ENCODE measurements at regions not wholly inside any gene's neighbourhood (a gene's known extent, or its start where the extent isn't known, plus 50 kb on each side); places are given as distances from the start of the nearest gene placed in this dataset.
"Not testable (repeated sequence)": the region's sequence is repeated elsewhere in the genome, so short reads cannot be mapped to it uniquely, and the experiment has no call there.

DNA sequence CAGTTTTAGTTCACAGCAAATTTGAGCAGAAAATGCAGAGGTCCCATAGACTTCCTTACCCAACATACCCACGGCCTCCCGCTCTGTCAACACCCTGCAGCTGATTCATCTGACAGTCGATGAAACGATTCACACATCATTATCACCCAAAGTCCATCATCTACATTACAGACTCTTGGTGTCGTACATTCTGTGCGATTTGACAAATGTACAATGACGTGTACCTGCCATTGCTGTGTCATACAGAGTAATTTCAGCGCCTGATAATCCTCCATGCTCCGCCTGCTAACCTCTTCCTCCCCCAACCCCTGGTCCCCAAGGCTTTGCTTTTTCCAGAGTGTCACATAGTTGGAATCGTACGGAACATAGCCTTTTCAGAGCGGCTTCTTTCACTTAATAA lies 94.7 kb upstream of the SLC25A33 start:
- no peak overlapping the region for H3K4me3 Mint-ChIP-seq
- no peak for ATAC-seq

DNA sequence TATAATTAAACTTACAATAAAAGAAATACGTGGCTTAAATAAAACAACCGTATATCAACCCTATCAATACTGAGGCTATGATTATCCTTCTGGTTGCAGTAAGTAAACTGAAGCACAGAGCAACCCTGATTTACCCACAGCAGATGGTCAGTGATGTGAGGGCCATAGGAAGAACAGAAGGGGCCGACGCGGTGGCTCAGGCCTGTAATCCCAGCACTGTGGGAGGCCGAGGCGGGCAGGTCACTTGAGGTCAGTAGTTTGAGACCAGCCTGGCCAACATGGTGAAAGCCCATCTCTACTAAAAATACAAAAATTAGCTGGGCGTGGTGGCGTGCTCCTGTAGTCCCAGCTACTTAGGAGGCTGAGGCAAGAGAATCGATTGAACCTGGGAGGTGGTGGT lies 94.2 kb upstream of the SLC25A33 start:
- H3K27me3 ChIP-seq (ENCODE audit: control insufficient read depth in 2 of 2, insufficient read depth in 2 of 2, low read length in 2 of 2); POLR2A ChIA-PET; H3K36me3 Mint-ChIP-seq; H3K27ac Mint-ChIP-seq; H3K27ac ChIP-seq (ENCODE audit: low read depth, low read length); H3K36me3 ChIP-seq (ENCODE audit: control insufficient read depth in 2 of 3, insufficient read depth in 3 of 3, low read length in 3 of 3); H3K4me1 ChIP-seq (ENCODE audit: control insufficient read depth in 2 of 2, insufficient read depth in 2 of 2, low read length in 2 of 2); DNase-seq; H3K4me1 Mint-ChIP-seq; H3K9me3 Mint-ChIP-seq; intact Hi-C loops (cut with micrococcal nuclease); ATAC-seq; H3K4me3 Mint-ChIP-seq; H3K9me3 ChIP-seq (ENCODE audit: control insufficient read depth in 2 of 3, low read length in 3 of 3); H3K4me3 ChIP-seq (ENCODE audit: low read length): not testable (repeated sequence)
- CTCF ChIA-PET = interaction anchor here (1.5 kb wide), 1 partner anchor 155 kb away, joined by 3 read pairs; no protein-coding TSS in a partner anchor
- H3K27me3 Mint-ChIP-seq = peaks cover 0 to 43% (median 0%) of the 10 kb centered on the region in 5 donors

More for the DNA sequence above, 94.7 kb upstream of the SLC25A33 start:
- no peak for DNase-seq
- H3K4me1 Mint-ChIP-seq = no peaks in the 10 kb centered on the region
- Histone ChIP-seq H3K36me3 (ENCODE audit: control insufficient read depth in 2 of 3, insufficient read depth in 3 of 3, low read length in 3 of 3) (no peaks in the 10 kb centered on the region), H3K9me3 (ENCODE audit: control insufficient read depth in 2 of 3, low read length in 3 of 3) (no peaks in the 10 kb centered on the region), H3K4me3 (ENCODE audit: low read length) (no peak overlapping the region), H3K27me3 (ENCODE audit: control insufficient read depth in 2 of 2, insufficient read depth in 2 of 2, low read length in 2 of 2) (no peaks in the 10 kb centered on the region), H3K4me1 (ENCODE audit: control insufficient read depth in 2 of 2, insufficient read depth in 2 of 2, low read length in 2 of 2) (no peaks in the 10 kb centered on the region), H3K27ac (ENCODE audit: low read depth, low read length) (no peak overlapping the region)
- H3K9me3 Mint-ChIP-seq = no peaks in the 10 kb centered on the region
- peaks cover 0 to 49% (median 0%) of the 10 kb centered on the region in 5 donors for H3K27me3 Mint-ChIP-seq
- H3K27ac Mint-ChIP-seq = no peak overlapping the region
- POLR2A ChIA-PET = no interaction called here
- intact Hi-C loops (cut with micrococcal nuclease) = no loop called here
- no peaks in the 10 kb centered on the region for H3K36me3 Mint-ChIP-seq
- CTCF ChIA-PET = interaction anchor here (1.5 kb wide), 1 partner anchor 155 kb away, joined by 3 read pairs; no protein-coding TSS in a partner anchor

DNA sequence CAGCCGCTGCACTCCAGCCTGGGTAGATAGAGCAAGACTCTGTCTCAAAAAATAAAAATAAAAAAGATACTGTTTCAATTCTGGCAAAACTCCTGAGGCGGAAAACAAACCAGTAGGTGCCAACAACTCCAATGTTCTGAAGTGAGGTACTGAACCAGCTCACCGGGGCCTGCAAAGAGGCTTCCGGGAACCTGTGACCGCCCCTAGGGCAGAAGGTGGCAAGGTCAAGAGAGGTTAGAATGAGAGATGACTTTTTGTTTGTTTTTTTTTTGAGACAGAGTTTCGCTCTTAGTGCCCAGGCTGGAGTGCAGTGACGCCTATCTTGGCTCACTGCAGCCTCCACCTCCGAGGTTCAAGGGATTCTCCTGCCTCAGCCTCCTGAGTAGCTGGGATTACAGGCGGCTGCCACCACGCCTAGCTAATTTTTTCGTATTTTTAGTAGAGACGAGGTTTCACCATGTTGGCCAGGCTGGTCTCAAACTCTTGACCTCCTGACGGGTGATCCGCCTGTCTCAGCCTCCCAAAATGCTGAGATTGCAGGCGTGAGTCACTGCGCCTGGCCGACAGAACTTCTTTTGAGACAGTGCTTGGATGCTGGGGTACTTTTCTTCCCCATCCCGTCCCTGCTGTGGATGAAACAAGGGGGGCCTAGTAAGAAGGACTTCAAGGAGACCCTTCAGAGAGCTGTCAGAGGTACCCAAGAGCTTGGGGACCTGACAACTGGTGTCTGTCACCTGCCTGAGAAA lies 91.9 kb upstream of the SLC25A33 start:
- POLR2A ChIA-PET = no interaction called here
- Histone ChIP-seq H3K36me3 (ENCODE audit: control insufficient read depth in 2 of 3, insufficient read depth in 3 of 3, low read length in 3 of 3) (no peaks in the 10 kb centered on the region), H3K4me1 (ENCODE audit: control insufficient read depth in 2 of 2, insufficient read depth in 2 of 2, low read length in 2 of 2) (no peaks in the 10 kb centered on the region), H3K27me3 (ENCODE audit: control insufficient read depth in 2 of 2, insufficient read depth in 2 of 2, low read length in 2 of 2) (no peaks in the 10 kb centered on the region), H3K27ac (ENCODE audit: low read depth, low read length) (no peak overlapping the region), H3K4me3 (ENCODE audit: low read length) (no peak overlapping the region), H3K9me3 (ENCODE audit: control insufficient read depth in 2 of 3, low read length in 3 of 3) (no peaks in the 10 kb centered on the region)
- no peak for DNase-seq
- Mint-ChIP-seq H3K27me3 (peaks cover 0 to 43% (median 0%) of the 10 kb centered on the region in 5 donors), H3K4me1 (no peaks in the 10 kb centered on the region), H3K9me3 (no peaks in the 10 kb centered on the region), H3K4me3 (no peak overlapping the region), H3K36me3 (no peaks in the 10 kb centered on the region), H3K27ac (no peak overlapping the region)
- intact Hi-C loops (cut with micrococcal nuclease) = no loop called here
- CTCF ChIA-PET = interaction anchor here (0.9 kb wide), 1 partner anchor 428 kb away, joined by 3 read pairs; no protein-coding TSS in a partner anchor
- no peak for ATAC-seq

DNA sequence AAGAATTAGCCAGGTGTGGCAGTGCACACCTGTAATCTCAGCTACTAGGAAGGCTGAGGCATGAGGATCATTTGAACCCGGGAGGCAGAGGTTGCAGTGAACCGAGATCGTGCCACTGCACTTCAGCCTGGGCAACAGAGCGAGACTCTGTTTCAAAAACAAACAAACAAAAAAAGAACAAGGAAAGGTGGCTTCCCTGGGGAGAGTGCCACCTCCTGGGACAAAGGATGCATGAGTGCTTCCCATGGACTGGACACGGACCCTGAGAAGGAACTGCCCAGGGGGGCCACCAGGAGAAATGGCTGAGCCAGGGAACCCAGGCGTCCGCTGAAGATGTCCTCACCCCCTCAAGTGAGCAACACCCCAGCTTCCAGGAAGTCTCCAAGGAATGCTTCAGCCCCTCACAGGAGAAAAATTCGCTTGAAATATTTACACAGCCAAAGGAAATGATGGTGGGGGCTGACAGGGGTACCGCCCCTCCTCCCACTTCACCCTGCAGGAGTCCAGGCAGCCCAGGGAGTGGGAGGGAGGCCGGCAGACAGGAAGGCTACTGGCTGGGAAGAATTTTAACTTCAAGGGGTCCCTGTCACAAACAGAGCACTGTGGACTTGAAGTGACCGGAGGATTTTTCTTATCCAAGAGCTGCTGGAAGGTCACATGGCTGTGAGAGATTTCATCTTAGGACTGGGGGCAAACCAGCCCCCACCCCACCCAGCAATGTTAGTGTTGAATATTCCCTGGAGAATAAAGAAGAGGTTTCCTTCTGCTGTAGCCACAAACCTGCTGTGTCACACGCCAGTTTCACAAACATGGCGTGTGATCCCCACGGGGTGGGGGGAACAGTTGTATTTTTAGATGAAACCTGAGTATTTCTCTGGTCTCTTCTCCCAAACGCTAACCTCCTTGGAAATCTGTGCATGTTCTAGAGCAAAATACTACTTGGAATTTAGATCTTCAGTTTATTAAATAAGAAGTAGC lies 90.8 kb upstream of the SLC25A33 start:
- ChIA-PET CTCF (no interaction called here), POLR2A (no interaction called here)
- ATAC-seq (no peak), DNase-seq (no peak)
- H3K27me3 ChIP-seq (ENCODE audit: control insufficient read depth in 2 of 2, insufficient read depth in 2 of 2, low read length in 2 of 2) = no peaks in the 10 kb centered on the region
- Mint-ChIP-seq H3K4me3 (no peak overlapping the region), H3K27me3 (peaks cover 0 to 38% (median 0%) of the 10 kb centered on the region in 5 donors), H3K27ac (no peak overlapping the region), H3K9me3 (no peaks in the 10 kb centered on the region), H3K4me1 (no peaks in the 10 kb centered on the region), H3K36me3 (no peaks in the 10 kb centered on the region)
- no peak overlapping the region for H3K4me3 ChIP-seq (ENCODE audit: low read length)
- intact Hi-C loops (cut with micrococcal nuclease) = no loop called here
- no peak overlapping the region for H3K27ac ChIP-seq (ENCODE audit: low read depth, low read length)
- H3K9me3 ChIP-seq (ENCODE audit: control insufficient read depth in 2 of 3, low read length in 3 of 3) = no peaks in the 10 kb centered on the region
- no peaks in the 10 kb centered on the region for H3K36me3 ChIP-seq (ENCODE audit: control insufficient read depth in 2 of 3, insufficient read depth in 3 of 3, low read length in 3 of 3)
- no peaks in the 10 kb centered on the region for H3K4me1 ChIP-seq (ENCODE audit: control insufficient read depth in 2 of 2, insufficient read depth in 2 of 2, low read length in 2 of 2)

DNA sequence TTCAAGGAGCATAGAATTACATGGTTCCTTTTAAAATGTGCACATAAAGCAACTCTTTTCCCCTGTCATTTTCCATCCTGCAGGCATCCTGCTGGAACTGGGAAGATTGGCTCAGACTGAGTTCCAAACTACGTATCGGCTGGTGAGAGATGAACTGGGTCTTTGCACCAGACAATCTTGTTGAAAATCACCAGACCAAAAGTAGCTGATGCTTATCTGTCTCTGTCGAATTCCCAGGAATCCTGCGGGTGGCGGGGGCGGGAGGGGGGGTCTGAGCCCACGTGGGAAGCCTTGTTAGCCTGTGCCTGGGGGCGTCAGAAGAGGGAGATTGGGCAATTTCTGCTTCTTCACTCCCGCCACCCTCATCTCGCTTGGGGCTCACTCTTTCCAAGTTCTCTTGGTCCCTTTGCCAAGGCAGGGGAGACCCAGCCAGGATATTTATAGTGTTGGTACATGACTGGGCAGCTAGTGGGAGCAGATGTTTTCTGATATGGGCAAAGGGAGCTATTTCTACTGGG lies 90.1 kb upstream of the SLC25A33 start:
- H3K36me3 Mint-ChIP-seq = no peaks in the 10 kb centered on the region
- no peaks in the 10 kb centered on the region for H3K4me1 Mint-ChIP-seq
- H3K27me3 Mint-ChIP-seq = peaks cover 0 to 36% (median 0%) of the 10 kb centered on the region in 5 donors
- Histone ChIP-seq H3K4me1 (ENCODE audit: control insufficient read depth in 2 of 2, insufficient read depth in 2 of 2, low read length in 2 of 2) (no peaks in the 10 kb centered on the region), H3K4me3 (ENCODE audit: low read length) (no peak overlapping the region), H3K27me3 (ENCODE audit: control insufficient read depth in 2 of 2, insufficient read depth in 2 of 2, low read length in 2 of 2) (no peaks in the 10 kb centered on the region), H3K9me3 (ENCODE audit: control insufficient read depth in 2 of 3, low read length in 3 of 3) (no peaks in the 10 kb centered on the region), H3K27ac (ENCODE audit: low read depth, low read length) (no peak overlapping the region), H3K36me3 (ENCODE audit: control insufficient read depth in 2 of 3, insufficient read depth in 3 of 3, low read length in 3 of 3) (no peaks in the 10 kb centered on the region)
- no peaks in the 10 kb centered on the region for H3K9me3 Mint-ChIP-seq
- CTCF ChIA-PET = no interaction called here
- intact Hi-C loops (cut with micrococcal nuclease) = no loop called here
- POLR2A ChIA-PET = no interaction called here
- no peak overlapping the region for H3K27ac Mint-ChIP-seq
- DNase-seq (no peak), ATAC-seq (no peak)
- H3K4me3 Mint-ChIP-seq = no peak overlapping the region

DNA sequence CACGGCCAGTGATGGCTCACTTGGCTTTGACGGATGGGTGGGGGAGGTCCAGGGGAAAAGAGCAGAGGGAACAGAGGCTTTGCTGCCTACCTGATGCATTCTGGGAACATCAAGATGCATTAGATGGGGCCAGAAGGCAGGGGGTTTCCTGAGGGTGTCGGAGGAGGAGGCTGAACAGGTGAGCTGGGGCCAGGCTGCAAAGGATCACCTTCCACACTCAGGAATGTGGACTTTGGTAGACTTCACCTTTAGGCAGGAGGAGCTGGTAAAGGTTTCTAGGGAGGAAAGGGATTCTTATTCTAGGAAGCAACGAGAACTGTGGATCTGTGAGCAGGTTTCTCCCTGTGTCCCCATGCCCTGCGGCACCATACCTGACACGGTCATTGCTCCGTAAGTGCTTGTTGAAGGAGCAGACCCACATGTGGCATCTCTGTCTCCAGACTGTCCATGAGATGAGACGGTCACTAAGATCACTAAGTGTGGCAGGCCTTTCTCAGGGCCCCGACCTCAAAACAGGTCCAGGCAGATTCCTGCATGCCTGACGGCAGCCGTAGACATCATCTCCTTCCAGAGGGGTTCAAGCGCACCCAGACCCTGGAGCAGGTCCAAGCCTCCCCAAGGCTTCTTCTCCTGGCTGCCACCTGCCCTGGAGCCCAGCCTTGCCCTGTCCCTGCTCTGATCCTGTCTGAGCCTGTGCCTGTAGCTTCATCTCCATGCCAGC lies 89.1 kb upstream of the SLC25A33 start:
- H3K27me3 ChIP-seq (ENCODE audit: control insufficient read depth in 2 of 2, insufficient read depth in 2 of 2, low read length in 2 of 2) = no peaks in the 10 kb centered on the region
- no peak overlapping the region for H3K27ac Mint-ChIP-seq
- no peak overlapping the region for H3K4me3 Mint-ChIP-seq
- H3K36me3 Mint-ChIP-seq = no peaks in the 10 kb centered on the region
- H3K4me3 ChIP-seq (ENCODE audit: low read length) = no peak overlapping the region
- no peaks in the 10 kb centered on the region for H3K4me1 ChIP-seq (ENCODE audit: control insufficient read depth in 2 of 2, insufficient read depth in 2 of 2, low read length in 2 of 2)
- no peaks in the 10 kb centered on the region for H3K4me1 Mint-ChIP-seq
- intact Hi-C loops (cut with micrococcal nuclease) = no loop called here
- H3K9me3 Mint-ChIP-seq = no peaks in the 10 kb centered on the region
- peaks cover 0 to 31% (median 0%) of the 10 kb centered on the region in 5 donors for H3K27me3 Mint-ChIP-seq
- H3K27ac ChIP-seq (ENCODE audit: low read depth, low read length) = no peak overlapping the region
- ChIA-PET CTCF (no interaction called here), POLR2A (no interaction called here)
- DNase-seq = no peak
- H3K36me3 ChIP-seq (ENCODE audit: control insufficient read depth in 2 of 3, insufficient read depth in 3 of 3, low read length in 3 of 3) = no peaks in the 10 kb centered on the region
- no peak for ATAC-seq
- H3K9me3 ChIP-seq (ENCODE audit: control insufficient read depth in 2 of 3, low read length in 3 of 3) = no peaks in the 10 kb centered on the region

Measured in naive thymus-derived CD4-positive, alpha-beta T cell (primary cell).